ENCODE measurements at regions not wholly inside any gene's neighbourhood (a gene's known extent, or its start where the extent isn't known, plus 50 kb on each side); places are given as distances from the start of the nearest gene placed in this dataset.

DNA sequence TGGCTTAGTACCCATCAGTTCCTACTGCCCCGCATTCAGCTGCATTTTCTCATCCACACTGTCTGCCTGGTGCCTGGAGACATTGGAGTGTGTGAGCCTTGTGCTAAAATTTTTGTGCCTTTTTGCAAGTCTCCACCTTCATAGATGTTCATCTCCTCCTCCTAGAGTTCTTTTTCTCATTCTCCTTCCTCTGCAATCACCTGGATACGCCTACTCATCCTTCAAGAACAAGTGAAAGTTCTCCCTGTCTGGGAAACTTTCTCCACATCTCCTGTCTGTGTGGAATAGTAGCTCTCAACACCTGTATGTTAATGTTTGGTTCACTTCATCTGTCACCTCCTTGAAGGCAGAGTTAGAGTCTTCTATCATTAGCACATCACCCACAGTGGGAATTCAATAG is 125.7 kb upstream of the FBXL17 start:
- TF ChIP-seq POLR2A (IDR thresholded peaks at IDR 0.05) = no peak
- TF ChIP-seq CTCF (IDR thresholded peaks at IDR 0.05) = no peak

Data from lower leg skin (tissue), 3 donors.